ENCODE measurements at regions not wholly inside any gene's neighbourhood (a gene's known extent, or its start where the extent isn't known, plus 50 kb on each side); places are given as distances from the start of the nearest gene placed in this dataset.

DNA sequence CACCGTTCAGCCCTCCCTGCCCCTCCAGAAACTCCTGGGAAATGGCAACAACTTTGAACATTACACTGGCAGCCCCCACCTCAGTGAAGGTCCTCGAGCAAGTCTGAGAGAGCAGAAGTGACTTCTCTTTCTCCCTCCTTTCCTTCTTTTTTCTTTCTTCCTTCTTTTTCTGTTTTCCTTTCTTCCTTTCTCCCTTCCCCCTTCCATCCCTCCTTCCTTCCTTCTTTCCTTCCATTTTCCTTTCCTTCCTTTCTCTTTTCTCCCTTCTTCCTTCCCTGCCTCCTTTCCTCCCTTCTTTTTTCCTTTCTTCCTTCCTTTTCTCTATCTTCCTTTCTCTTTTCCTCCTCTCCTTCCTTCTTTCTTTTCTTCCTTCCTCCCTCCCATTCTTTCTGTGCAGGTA is 162.7 kb downstream of the UNC5CL start:
- Histone ChIP-seq H3K18ac (ENCODE audit: extremely low read depth, low read length) (no peak overlapping the region), H3K9ac (replicated peaks in 1 of 4; ENCODE audit: extremely low read depth in 1 of 4, low read depth in 3 of 4, low read length in 3 of 4) (no peak overlapping the region), H3K79me1 (ENCODE audit: low read depth, low read length) (no peaks in the 10 kb centered on the region), H2BK120ac (replicated peaks; ENCODE audit: low read depth, low read length) (no peak overlapping the region), H2BK15ac (ENCODE audit: low read length) (no peak overlapping the region), H3K36me3 (ENCODE audit: control insufficient read depth in 2 of 4, insufficient read depth in 4 of 4, low read length in 3 of 4) (no peaks in the 10 kb centered on the region), H3K4me1 (replicated peaks in 1 of 4; ENCODE audit: control insufficient read depth in 3 of 4, insufficient read depth in 4 of 4, low read length in 3 of 4) (no peaks in the 10 kb centered on the region), H3K23me2 (ENCODE audit: low read depth, low read length) (no peaks in the 10 kb centered on the region), H3K4ac (replicated peaks; ENCODE audit: insufficient read length, low read depth, low read length) (no peak overlapping the region), H4K8ac (ENCODE audit: extremely low read depth, insufficient read depth, low read length) (no peak overlapping the region), H2BK12ac (ENCODE audit: low read depth, low read length) (no peak overlapping the region), H2AK5ac (ENCODE audit: low read depth, low read length) (no peak overlapping the region), H3K14ac (ENCODE audit: insufficient read length) (no peak overlapping the region), H3K4me3 (ENCODE audit: extremely low read depth in 1 of 4, insufficient read depth in 2 of 4, low read depth in 3 of 4, low read length in 4 of 4) (no peak overlapping the region), H3K9me3 (ENCODE audit: insufficient read depth in 2 of 2, low read depth in 1 of 2, low read length in 1 of 2) (peaks cover 0 to 6% of the 10 kb centered on the region in 2 experiments; a peak in 2 of 4 replicates), H3K4me2 (ENCODE audit: insufficient read depth in 1 of 2, low read depth in 2 of 2, low read length in 2 of 2) (no peak overlapping the region), H3K27me3 (replicated peaks in 1 of 4; ENCODE audit: control insufficient read depth in 3 of 4, extremely low read depth in 1 of 4, insufficient read depth in 3 of 4, low read length in 3 of 4) (no peaks in the 10 kb centered on the region), H4K20me1 (replicated peaks in 1 of 2; ENCODE audit: control insufficient read depth in 1 of 2, insufficient read depth in 2 of 2, low read length in 2 of 2) (no peaks in the 10 kb centered on the region), H3K79me2 (ENCODE audit: control insufficient read depth in 1 of 2, insufficient read depth in 2 of 2, low read length in 2 of 2) (no peaks in the 10 kb centered on the region), H3K23ac (ENCODE audit: insufficient read length) (no peak overlapping the region), H4K91ac (replicated peaks; ENCODE audit: insufficient read length, low read length) (no peak overlapping the region), H2BK5ac (ENCODE audit: low read depth, low read length) (no peak overlapping the region), H3K56ac (replicated peaks; ENCODE audit: insufficient read length, low read depth, low read length) (no peak overlapping the region), H3K27ac (ENCODE audit: low read depth, low read length) (no peak overlapping the region), H2AFZ (ENCODE audit: low read length) (no peak overlapping the region), H2BK20ac (ENCODE audit: low read length) (no peak overlapping the region), H4K5ac (ENCODE audit: insufficient read length, low read depth, low read length) (no peak overlapping the region)
- CTCF ChIA-PET (ENCODE audit: partially characterized antibody) = interaction anchor here (0.7 to 2.6 kb wide), 7 partner anchors 11 to 35 kb away, joined by 3 to 10 read pairs (median 5); no protein-coding TSS in a partner anchor
- DNase-seq (ENCODE audit: low read depth in 1 of 2, low spot score in 2 of 2) = no peak
- POLR2A ChIA-PET (ENCODE audit: partially characterized antibody) = no interaction called here
- WGBS, 2 experiments (ENCODE audit: extremely low coverage in 1 of 2, insufficient coverage in 1 of 2, insufficient read length in 1 of 2, insufficient replicate concordance in 2 of 2, low coverage in 1 of 2, low lambda C conversion rate in 2 of 2, missing lambda C conversion rate in 1 of 2) = 83% methylated on average over 2 of the region's 2 CpGs; no CpG with 5 or more reads in 1 of the 2 experiments
- TF ChIP-seq POLR2AphosphoS5 (IDR thresholded peaks at IDR 0.05; ENCODE audit: low read depth, low read length) (no peak), SP4 (IDR thresholded peaks at IDR 0.05; ENCODE audit: low read length) (no peak), KDM5A (IDR thresholded peaks at IDR 0.05; ENCODE audit: low read length) (no peak), TEAD4 (IDR thresholded peaks at IDR 0.05; ENCODE audit: low read depth, low read length) (no peak), BACH1 (IDR thresholded peaks at IDR 0.05; ENCODE audit: low read length) (no peak)
- no peak for FAIRE-seq
